Ishikawa (cell line): ENCODE measurements at regions not wholly inside any gene's neighbourhood (a gene's known extent, or its start where the extent isn't known, plus 50 kb on each side); places are given as distances from the start of the nearest gene placed in this dataset.

ENCODE experiments used
- RAD21 ChIP-seq: IDR thresholded peaks from 2 replicates; pipeline ENCODE4 v1.6.1; 2012; ENCODE audit warnings: low read depth
- REST ChIP-seq: IDR thresholded peaks from 2 replicates; pipeline ENCODE4 v1.6.1; 2012; ENCODE audit warnings: low read depth, mild to moderate bottlenecking

GRCh38 chr2:228312172-228312571 is 130.7 kb upstream of the SPHKAP start:
- TF ChIP-seq RAD21 = no peak
- TF ChIP-seq REST = no peak
